Vagina (tissue), 2 donors: ENCODE measurements at regions not wholly inside any gene's neighbourhood (a gene's known extent, or its start where the extent isn't known, plus 50 kb on each side); places are given as distances from the start of the nearest gene placed in this dataset.

Experiments
- DNase-seq, 2 donors: peaks; one replicate each; pipeline ENCODE4 v3.0.0-alpha.2; 2017; ENCODE audit errors: extremely low spot score in 2 of 2
- H3K27ac ChIP-seq: fragments of 200-600 bp; sonication (generic); one replicate; pipeline ENCODE4 v1.5.1; 2019
- H3K27me3 ChIP-seq: fragments of 200-600 bp; sonication (generic); one replicate; pipeline ENCODE4 v1.5.1; 2019
- H3K36me3 ChIP-seq, 2 donors: fragments of 200-600 bp; sonication (generic); one replicate each; pipeline ENCODE4 v1.5.1; 2017 to 2019
- H3K4me1 ChIP-seq: fragments of 200-600 bp; sonication (generic); one replicate; pipeline ENCODE4 v1.5.1; 2019
- H3K4me3 ChIP-seq, 2 donors: fragments of 200-600 bp; sonication (generic); 1 replicate in 1 of 2; 2 replicates in 1 of 2; pipeline ENCODE4 v1.5.1; 2016 to 2019
- H3K9me3 ChIP-seq: fragments of 200-600 bp; sonication (generic); one replicate; pipeline ENCODE4 v1.5.1; 2019
- CTCF ChIP-seq, 3 experiments: fragments of 450-650 bp in 2 of 3; fragments of 200-600 bp in 1 of 3; sonication (generic) in 1 of 3; IDR thresholded peaks; one replicate each; pipeline ENCODE4 v1.5.1; 2017 to 2019; ENCODE audit warnings: antibody characterized with exemption in 3 of 3, mild to moderate bottlenecking in 2 of 3, moderate library complexity in 2 of 3
- POLR2A ChIP-seq, 2 donors: fragments of 450-650 bp; IDR thresholded peaks; one replicate each; pipeline ENCODE4 v1.6.1; 2017; ENCODE audit warnings: antibody characterized with exemption in 2 of 2, mild to moderate bottlenecking in 2 of 2, moderate library complexity in 2 of 2
- POLR2AphosphoS5 ChIP-seq, 2 donors: sonication (generic); formaldehyde crosslinking; IDR thresholded peaks; one replicate each; pipeline ENCODE4 v1.9.0; 2017; ENCODE audit warnings: antibody characterized with exemption in 2 of 2, mild to moderate bottlenecking in 2 of 2, low read depth in 1 of 2; ENCODE audit not compliant: insufficient read depth in 1 of 2
- intact Hi-C: fragments of 100-400 bp; cut with DNase I; formaldehyde crosslinking; loops from one replicate; pipeline ENCODE4 v1.15.1; 2023

GRCh38 chr9:29129763-29130162 is 1556.5 kb upstream of the C9orf72 start:
- Histone ChIP-seq H3K27me3 (no peaks in the 10 kb centered on the region), H3K27ac (no peak overlapping the region), H3K4me3 (no peak overlapping the region), H3K4me1 (no peaks in the 10 kb centered on the region), H3K9me3 (no peaks in the 10 kb centered on the region), H3K36me3 (no peaks in the 10 kb centered on the region)
- intact Hi-C loops: no loop called here
- no peak for DNase-seq
- TF ChIP-seq POLR2A (IDR thresholded peaks at IDR 0.05) (no peak), POLR2AphosphoS5 (IDR thresholded peaks at IDR 0.05; ENCODE audit: insufficient read depth in 1 of 2, low read depth in 1 of 2) (no peak), CTCF (IDR thresholded peaks at IDR 0.05) (no peak)

- no peaks in the 10 kb centered on the region for H3K36me3 ChIP-seq
- no peak overlapping the region for H3K4me3 ChIP-seq
- H3K27ac ChIP-seq: no peak overlapping the region
- DNase-seq: no peak
- no peaks in the 10 kb centered on the region for H3K9me3 ChIP-seq
- no peaks in the 10 kb centered on the region for H3K4me1 ChIP-seq
- intact Hi-C loops: no loop called here
- H3K27me3 ChIP-seq: no peaks in the 10 kb centered on the region
- TF ChIP-seq CTCF (IDR thresholded peaks at IDR 0.05) (no peak), POLR2AphosphoS5 (IDR thresholded peaks at IDR 0.05; ENCODE audit: insufficient read depth in 1 of 2, low read depth in 1 of 2) (no peak)
Measured at GRCh38 chr9:29144476-29144875, 1571.2 kb upstream of the C9orf72 start.

- Histone ChIP-seq H3K36me3 (no peaks in the 10 kb centered on the region), H3K9me3 (no peaks in the 10 kb centered on the region), H3K27me3 (no peaks in the 10 kb centered on the region), H3K27ac (no peak overlapping the region), H3K4me1 (no peaks in the 10 kb centered on the region), H3K4me3 (no peak overlapping the region)
- TF ChIP-seq POLR2AphosphoS5 (IDR thresholded peaks at IDR 0.05; ENCODE audit: insufficient read depth in 1 of 2, low read depth in 1 of 2) (no peak), POLR2A (IDR thresholded peaks at IDR 0.05) (no peak), CTCF (IDR thresholded peaks at IDR 0.05) (no peak)
- no peak for DNase-seq
- intact Hi-C loops: no loop called here
Measured at GRCh38 chr9:29150606-29151005, 1577.3 kb upstream of the C9orf72 start.

- H3K9me3 ChIP-seq: no peaks in the 10 kb centered on the region
- no peaks in the 10 kb centered on the region for H3K27me3 ChIP-seq
- no peaks in the 10 kb centered on the region for H3K4me1 ChIP-seq
- no peak for DNase-seq
- H3K4me3 ChIP-seq: no peak overlapping the region
- no peaks in the 10 kb centered on the region for H3K36me3 ChIP-seq
- TF ChIP-seq POLR2A (IDR thresholded peaks at IDR 0.05) (no peak), POLR2AphosphoS5 (IDR thresholded peaks at IDR 0.05; ENCODE audit: insufficient read depth in 1 of 2, low read depth in 1 of 2) (no peak), CTCF (IDR thresholded peaks at IDR 0.05) (no peak)
- intact Hi-C loops: no loop called here
- no peak overlapping the region for H3K27ac ChIP-seq
Measured at GRCh38 chr9:29160763-29161353, 1587.6 kb upstream of the C9orf72 start.

GRCh38 chr9:29174136-29174535 is 1600.9 kb upstream of the C9orf72 start:
- Histone ChIP-seq H3K27ac (no peak overlapping the region), H3K27me3 (no peaks in the 10 kb centered on the region), H3K4me3 (no peak overlapping the region), H3K36me3 (no peaks in the 10 kb centered on the region), H3K4me1 (no peaks in the 10 kb centered on the region), H3K9me3 (no peaks in the 10 kb centered on the region)
- intact Hi-C loops: no loop called here
- TF ChIP-seq POLR2AphosphoS5 (IDR thresholded peaks at IDR 0.05; ENCODE audit: insufficient read depth in 1 of 2, low read depth in 1 of 2): no peak
- no peak for TF ChIP-seq POLR2A (IDR thresholded peaks at IDR 0.05)
- no peak for TF ChIP-seq CTCF (IDR thresholded peaks at IDR 0.05)
- DNase-seq: no peak
